ENCODE measurements at regions not wholly inside any gene's neighbourhood (a gene's known extent, or its start where the extent isn't known, plus 50 kb on each side); places are given as distances from the start of the nearest gene placed in this dataset.
A peak's percentile ranks its signal among the peaks of the same experiment; 100 is the strongest.
"Not testable (repeated sequence)": the region's sequence is repeated elsewhere in the genome, so short reads cannot be mapped to it uniquely, and the experiment has no call there.

DNA sequence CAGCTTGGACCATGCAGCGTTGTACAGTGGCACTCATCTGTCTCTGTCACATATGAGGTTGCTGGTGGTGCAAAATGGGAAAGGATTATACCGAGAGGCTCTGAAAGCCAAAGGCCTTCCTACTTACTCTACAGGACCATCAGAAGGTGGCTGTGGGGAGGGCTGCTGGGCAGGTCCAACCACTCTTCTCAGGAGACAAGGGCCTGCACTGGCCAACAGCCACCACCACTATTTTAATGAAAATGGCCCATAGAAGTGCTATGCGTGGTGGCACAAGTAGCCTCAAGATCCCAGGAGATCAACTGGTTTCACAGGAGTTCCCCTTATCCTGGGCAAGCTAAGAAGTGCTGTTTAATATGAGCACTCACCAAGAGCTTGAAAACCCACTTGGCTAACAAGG, 52.3 kb downstream of the MRPL57 start:
- no peak for DNase-seq (ENCODE audit: low spot score)

DNA sequence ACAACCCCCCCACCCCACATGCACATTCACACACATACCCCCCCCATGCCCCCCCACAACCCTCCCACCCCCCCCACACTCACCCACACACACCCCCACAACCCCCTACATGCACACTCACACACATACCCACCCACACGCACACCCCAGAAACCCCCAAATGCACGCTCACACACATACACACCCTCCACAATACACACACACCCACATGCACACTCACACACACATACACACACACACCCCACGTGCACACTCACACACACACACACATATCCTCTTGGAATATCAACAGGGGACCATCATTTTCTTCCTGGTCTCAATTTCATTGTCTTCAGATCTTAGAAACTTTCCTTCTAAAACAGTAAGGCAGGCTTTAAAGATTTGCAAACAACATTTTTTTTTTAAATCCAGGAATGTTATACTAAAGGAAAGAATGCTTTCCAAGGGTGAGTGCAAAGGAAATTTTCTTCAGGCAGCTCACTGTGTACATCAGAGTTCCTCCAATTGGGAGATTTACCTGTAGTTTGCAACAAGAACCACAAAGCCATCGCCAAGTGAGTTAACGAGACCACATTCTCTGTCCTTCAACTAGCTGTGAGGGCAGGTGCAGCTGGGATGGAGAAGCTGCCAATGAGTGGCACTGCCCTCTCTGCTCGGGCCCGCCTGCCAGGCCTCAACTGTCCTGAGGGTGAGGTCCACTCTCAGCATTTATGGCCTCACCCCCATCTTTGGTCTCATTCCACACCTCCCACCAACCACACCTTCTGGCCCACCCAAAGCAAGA, 53.0 kb downstream of the MRPL57 start:
- DNase-seq (ENCODE audit: low spot score), result no peak

DNA sequence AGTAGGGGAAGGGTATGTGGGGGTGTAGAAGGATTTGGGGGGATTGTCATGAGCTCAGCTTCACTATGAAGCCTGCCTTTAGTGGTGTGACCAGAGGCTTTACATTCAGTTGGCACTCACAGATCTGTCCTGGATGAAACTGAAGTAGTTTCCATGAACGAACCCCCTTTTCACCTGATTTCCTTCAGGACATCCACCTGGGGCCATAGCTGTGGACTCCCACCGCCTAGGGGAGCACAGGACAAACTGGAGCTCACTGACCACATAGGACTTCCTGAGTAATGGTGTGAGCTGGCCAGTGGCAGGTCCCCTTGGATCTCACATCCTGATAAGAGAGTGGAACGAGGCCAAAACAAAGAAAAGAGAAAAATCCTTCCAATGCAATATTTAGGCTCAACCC, 54.1 kb downstream of the MRPL57 start:
- no peak for DNase-seq (ENCODE audit: low spot score)

DNA sequence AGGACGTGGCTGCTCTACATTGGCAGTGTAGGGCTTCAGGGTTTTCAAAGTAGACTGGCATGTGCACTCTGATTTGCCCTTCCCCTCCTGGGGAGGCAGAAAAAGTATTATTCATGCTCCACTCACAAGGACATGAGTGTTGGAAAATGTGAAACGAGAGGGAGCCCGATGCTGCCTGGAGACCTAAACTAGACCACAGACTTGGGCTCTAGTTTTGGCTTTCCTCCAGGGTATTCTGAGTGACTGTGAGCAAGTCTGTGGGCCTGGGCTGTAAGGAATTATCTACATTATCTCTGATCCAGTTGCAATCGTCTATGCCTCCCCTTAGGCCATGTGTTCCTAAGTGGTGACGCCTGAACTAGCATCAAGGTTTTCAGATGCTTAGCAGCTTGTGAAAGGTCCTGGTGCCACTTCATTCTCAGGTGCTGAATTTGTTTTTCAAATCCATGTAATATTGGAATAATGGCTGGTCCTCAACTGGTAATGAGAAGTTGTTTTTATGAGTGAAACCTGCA, 55.0 kb downstream of the MRPL57 start:
- no peak for DNase-seq (ENCODE audit: low spot score)

DNA sequence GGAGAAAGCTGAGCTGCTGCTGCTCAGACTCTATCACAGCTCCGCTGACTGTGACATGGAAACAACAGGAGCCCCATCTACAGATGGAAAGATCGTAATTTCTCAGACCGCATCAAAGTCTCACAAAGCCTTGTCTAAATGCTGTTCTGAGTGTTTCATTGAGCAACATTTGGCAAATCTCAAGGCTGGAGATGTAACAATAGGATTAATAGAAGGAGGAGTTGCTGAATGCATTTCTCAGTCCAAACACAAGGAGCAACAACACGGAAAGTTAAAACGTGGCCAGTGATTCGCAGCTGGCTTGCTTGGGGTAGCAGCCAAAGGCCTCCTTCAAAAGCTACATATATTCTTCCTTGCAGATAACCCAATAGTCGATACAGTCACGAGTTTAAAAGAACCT, 55.7 kb downstream of the MRPL57 start:
- DNase-seq (ENCODE audit: low spot score), result no peak

DNA sequence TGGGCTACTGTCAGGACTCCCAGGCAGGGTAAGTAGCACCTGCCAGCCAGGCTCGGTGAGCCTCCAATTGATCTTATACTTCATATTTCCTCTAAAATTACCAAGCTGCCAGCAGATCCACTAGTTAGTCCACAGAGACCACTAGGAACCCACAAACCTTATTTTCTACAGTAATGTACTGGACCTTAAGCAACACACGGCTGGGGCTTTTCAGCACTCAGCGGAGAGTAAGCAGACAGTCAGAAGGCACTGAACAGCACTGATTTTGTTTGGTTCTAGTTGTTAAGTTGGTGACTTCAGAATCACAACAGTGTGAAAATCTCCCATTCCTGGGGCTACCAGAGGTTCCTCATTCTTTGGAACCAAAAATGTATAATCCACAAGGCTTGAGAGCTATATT, 56.1 kb downstream of the MRPL57 start:
- no peak for DNase-seq (ENCODE audit: low spot score)

DNA sequence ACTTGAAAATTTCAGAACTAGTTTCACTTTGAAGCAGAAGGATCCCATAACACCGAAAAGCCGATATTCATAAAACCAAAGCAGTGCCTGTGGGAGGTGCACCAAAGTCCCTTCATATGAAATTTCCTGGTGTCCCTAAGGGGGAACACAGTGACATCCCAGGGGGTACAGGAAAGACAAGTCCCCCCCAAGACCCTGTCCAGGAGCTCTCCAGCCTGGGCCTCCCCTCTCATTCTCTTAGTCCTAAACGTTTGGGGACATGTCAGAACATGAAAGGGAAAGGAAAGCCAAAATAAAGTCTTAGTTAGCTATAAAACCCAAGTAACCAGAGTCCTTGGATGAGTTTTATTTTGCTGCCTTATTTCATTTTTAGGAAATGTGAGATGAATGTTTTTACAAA, 56.6 kb downstream of the MRPL57 start:
- DNase-seq (ENCODE audit: low spot score), result no peak

DNA sequence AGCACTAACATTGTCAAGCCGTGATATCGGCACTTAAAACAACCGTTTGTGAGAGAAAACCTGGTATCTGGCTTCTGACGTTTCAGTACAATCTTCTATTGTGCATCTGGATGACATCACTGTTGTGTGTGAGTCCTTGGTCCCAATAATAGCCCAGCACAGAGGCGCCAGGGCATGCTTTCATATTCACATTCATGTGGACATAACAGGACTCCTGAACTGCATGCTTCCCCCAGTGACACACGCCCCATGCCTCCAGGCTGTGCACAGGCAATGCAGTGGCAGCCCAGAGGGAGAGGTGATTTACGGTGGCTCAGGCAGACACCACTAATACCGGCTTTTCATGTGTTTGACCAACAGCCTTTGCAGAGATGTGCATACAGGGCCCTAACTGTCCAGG, 58.1 kb downstream of the MRPL57 start:
- DNase-seq (ENCODE audit: low spot score), result peak; percentile 7

DNA sequence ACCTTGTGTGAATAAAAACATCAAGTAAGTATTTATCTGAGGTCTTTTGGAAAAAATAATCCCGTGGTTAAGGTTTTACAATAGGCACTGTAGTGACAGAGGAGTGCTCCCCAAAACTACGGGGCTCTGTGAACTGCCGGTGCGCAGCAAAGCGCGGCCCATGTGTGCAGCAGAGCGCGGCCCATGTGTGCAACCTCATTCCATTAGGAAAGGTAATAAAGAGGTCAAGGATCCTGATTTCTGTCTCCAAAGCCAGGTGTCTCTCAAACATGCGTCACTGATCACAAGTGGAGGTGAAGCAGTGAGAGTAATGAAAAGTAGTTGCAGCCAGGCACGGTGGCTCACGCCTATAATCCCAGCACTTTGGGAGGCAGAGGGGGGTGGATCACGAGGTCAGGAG, 58.7 kb downstream of the MRPL57 start:
- no peak for DNase-seq (ENCODE audit: low spot score)

DNA sequence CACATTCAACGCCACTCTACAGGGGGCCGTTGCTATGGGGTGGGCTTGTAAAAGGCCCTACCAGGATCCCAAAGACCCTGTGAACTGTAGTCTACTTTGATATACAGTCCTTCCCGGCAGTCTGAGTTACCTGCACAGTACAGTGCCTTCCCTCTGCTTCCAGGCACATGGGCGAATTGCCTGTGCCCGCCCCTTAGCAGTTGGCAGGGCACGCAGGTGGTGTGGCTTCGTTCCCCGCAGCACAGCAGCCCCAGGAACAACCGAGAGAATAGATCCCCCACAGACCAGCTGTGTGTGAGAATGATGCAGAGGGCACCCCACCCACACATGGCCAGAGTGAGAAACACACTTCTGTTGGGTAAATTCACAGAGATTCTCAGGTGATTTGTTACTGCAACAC, 60.6 kb downstream of the MRPL57 start:
- no peak for DNase-seq (ENCODE audit: low spot score)

DNA sequence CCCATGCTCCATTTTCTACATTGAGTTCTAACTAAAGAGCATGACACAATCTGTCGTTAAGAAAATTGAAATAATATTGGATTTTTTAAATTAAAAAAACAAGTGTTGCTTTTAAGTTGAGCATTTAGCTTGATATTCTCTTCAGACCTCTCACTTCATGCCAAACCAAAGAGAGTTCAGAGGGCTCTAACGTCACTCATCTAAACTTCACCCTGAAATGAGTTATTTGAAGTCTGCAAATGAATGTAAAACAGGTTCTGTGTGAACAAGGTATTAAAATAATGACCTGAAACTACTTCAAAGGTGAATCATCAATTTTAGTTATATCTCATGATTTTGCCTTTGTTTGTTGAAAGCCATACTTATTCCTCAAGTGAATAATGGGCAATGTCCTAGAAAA, 61.8 kb downstream of the MRPL57 start:
- DNase-seq (ENCODE audit: low spot score), result no peak

DNA sequence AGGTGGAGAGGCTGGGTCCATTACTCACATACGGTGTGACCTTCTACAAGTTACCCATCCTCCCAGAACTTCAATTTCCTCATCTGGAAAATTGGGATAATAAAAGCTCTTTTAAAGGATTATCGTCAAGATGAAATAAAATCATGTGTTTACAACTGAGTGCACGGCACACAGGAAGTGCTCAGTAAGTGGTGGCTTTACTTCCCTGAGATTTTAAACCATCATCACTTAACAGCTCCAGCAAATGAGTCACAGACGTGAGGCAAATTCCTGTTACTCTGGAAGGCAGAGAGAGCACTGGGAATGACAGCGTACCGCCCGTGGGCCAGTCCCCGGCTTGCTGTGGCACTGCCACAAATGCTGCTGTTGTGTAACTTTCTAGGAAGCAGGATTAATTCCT, 64.1 kb downstream of the MRPL57 start:
- DNase-seq (ENCODE audit: low spot score), result peak; percentile 31

DNA sequence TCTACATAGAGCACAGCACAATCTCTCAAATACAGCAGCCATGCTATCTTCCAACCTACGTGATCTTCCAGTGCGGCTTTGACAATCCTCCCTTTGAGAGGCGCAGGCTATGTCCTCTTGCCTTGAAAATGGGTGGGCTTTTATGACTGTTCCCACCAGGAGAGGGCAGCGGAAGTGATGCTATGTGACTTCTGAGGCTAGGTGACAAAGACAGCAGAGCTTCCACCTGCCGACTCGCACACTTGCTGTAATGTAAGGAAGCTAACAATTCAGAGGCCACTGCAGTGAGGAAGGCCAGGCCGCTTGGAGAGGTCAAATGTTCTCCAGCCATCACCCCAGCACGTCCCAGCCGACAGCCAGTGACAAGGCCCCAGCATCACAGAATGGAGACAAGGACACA, 65.8 kb downstream of the MRPL57 start:
- no peak for DNase-seq (ENCODE audit: low spot score)

DNA sequence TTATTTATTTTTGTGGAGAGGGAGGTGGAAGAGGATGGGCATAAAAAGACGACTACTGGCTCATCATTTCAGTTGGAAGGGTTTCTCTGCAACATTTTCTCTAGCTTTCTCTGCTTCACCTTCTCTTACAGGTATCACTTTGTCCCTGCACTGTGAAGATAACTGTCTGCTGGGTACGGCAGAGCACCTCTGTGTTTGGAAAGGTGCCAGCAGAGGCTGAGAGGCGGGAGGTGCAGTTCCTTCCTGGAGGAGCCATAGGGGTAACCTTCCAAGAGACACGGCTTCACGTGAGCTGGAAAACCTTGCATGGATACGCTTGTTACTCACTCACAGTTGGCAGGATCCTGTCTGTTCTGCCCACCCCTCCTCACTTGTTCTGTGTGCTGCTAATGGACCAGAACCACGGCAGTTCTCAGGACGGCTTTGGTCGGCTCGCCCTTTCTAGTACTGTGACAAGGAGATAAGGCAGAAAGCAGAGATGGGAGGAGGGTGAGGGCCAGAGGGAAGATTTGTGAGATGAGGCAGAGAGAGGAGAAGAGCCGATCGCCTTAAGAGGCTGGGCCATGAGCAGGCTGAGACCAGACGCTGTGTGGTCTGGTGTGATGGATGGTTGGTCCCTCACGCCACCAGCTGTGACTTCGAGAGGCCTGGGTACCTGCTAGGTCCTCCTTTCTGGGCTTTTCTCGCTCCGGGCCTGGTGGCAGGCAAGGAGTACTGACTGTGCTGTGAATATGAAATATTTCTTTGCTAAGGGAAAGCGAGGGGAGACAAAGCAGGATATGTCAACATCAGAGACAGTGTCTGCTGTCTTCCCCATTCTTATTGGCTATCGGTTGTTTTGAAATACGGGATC, 66.8 kb downstream of the MRPL57 start:
- no peak for DNase-seq (ENCODE audit: low spot score)

DNA sequence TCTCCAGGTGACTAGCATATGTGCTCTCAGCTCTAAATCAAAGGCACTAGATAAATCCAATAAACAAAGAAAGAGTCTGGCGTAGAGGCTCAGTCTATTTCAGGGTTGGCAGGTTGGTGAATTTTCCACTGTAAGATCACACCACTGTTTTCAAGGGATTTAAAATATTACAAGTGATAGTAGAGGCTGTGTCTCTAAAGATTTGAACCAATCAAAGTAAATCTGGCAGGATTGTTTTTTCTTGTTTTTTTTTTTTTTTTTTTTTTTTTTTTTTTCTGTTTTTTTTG, 67.4 kb downstream of the MRPL57 start:
- DNase-seq (ENCODE audit: low spot score), result not testable (repeated sequence)

DNA sequence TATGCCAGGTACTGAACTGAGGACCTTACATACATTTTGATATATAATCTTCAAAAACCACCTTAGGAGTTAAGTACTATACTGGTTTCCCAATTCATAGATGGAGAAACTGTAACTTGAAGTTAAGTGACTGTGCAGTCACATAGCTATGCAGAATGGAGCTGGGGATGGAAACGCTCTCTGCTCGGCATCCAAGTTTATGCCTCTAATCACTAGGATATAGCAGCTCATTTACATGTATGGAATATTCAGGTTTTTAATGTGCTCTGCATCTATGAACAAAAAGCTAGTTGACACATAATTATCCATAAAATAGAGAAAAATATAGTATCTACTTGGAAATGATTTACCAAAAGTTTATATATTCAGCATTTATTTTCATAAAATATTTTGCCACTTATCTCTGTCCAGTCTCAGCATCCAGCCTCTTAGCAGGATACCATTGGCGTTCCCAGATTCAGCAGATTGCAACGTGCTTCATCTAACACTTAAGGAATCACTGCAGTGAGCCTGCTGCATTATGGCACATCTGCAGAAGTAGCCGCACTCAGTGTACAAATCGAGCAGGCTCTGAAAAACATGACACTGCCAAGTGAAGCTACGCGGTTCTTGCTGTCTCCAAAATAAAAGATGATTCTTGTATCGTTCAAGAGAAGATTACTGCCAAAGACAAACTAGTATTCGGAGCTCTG, 70.4 kb downstream of the MRPL57 start:
- DNase-seq (ENCODE audit: low spot score), result no peak

DNA sequence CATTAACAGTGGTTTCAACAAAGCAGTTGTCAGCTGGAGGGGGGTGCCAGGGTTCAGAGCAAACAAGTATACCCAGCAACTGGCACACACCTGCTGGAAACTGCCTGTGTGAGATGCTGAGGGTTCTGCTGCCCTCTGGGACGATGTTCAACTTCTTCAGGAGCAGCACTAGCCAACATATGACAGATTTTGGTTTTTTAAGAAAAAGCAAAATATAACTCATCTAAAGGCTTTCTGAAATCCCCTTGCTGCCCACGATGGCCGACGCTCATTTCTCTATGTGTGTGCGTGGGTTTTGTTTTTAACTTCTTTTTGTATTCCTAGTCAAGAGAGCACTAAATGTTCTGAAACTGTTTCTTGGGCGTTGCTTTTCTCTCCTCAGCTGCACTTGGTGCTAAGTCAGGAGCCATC, 79.9 kb downstream of the MRPL57 start:
- no peak for DNase-seq (ENCODE audit: low spot score)

DNA sequence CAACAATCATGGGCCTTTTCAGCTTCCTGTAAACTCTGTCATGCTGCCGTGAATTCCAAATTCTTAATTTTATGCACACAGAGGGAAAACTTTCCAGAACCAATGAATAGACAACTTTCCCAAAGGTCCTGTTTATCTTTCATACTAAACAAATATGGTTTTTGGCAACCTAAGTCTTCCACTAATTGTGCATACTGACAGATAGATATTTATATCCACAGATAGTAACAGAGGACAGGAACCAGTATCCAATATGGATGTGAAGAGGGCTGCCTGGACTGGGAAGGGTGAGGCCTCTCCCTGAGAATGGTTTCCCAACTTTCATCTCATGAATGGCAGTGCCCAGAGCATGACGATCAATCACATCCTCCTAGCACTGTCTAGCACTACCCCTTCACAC, 80.4 kb downstream of the MRPL57 start:
- DNase-seq (ENCODE audit: low spot score), result no peak

DNA sequence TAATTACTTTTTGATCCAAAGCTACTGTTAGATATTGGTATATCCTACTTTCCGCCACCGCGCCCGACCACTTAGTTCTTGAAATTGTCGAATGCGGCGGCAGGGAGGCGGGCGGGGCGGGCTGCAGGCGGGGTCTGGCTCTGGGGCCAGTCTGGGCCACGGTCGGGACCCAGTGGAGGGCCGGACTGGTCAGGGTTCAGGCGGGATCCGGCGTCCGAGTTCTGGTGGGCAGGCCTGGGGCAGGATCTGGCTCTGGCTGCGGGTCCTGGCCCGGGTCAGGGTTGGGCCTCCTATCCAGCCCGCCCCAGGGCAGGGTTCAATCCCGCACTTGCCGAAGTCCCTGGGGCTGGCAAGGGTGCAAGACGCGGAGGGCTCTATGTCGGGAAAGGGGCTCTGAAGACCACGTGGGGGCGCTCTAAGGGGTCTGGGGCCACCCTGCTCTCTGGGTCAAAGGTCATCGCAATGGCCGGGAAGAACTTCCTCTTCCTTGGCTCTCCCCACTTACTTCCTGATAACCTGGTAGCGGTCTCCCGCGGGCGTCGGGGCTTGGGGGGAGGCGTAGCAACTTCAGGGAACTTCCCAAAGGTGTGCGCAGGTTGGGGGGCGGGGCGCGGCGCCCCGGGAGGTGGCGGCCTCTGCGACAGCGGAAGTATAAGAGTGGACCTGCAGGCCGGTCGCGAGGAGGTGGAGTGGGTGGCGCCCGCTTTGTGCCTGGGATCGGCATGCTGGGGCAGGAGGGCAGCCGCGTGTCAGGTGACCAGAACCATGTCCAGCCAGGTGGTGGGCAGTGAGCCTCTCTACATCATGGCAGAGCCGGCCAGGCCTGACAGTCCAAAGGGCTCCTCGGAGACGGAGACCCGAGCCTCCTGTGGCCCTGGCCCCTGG, 83.4 kb downstream of the MRPL57 start:
- DNase-seq (ENCODE audit: low spot score), result no peak

DNA sequence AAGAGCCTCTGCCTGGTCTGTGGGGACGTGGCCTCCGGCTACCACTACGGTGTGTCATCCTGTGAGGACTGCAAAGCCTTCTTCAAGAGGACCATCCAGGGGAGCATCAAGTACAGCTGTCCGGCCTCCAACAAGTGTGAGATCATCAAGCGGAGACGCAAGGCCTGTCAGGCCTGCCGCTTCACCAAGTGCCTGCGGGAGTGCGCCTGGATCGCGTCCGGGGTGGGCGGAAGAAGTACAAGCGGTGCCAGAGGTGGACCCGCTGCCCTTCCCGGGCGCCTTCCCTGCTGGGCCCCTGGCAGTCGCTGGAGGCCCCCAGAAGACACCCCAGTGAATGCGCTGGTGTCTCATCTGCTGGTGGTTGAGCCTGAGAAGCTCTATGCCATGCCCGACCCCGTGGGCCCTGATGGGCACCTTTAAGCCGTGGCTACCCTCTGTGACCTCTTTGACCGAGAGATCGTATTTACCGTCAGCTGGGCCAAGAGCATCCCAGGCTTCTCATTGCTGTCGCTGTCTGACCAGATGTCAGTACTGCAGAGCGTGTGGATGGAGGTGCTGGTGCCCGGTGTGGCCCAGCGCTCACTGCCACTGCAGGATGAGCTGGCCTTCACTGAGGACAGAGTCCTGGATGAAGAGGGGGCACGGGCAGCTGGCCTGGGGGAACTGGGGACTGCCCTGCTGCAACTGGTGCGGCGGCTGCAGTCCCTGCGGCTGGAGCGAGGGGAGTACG, 84.3 kb downstream of the MRPL57 start:
- DNase-seq (ENCODE audit: low spot score), result not testable (repeated sequence)

Data from kidney capillary endothelial cell (primary cell).